ENCODE measurements at regions not wholly inside any gene's neighbourhood (a gene's known extent, or its start where the extent isn't known, plus 50 kb on each side); places are given as distances from the start of the nearest gene placed in this dataset.

DNA sequence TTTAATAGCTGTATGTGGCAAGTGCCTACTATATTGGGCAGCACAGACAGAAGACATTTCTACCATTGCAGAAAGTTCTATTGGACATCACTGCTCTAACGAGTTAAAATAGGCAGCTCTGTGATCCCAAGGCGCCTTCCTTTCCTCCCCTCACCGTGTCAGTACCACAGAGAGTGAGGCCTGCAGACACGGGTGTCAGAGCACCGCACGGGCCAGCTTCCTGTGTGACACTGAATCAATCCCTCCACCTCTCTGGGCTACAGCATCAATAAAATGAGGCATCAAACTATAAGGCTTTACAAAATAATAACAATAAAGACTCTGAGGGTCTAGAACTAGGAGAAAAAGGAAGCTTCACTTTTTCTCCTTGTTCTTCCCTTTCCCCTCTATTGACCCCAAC, 246.7 kb downstream of the FOXD2 start:
- no peak for TF ChIP-seq EZH2phosphoT487 (IDR thresholded peaks at IDR 0.05; ENCODE audit: borderline replicate concordance, low read length)
- TF ChIP-seq, protein P1, sequence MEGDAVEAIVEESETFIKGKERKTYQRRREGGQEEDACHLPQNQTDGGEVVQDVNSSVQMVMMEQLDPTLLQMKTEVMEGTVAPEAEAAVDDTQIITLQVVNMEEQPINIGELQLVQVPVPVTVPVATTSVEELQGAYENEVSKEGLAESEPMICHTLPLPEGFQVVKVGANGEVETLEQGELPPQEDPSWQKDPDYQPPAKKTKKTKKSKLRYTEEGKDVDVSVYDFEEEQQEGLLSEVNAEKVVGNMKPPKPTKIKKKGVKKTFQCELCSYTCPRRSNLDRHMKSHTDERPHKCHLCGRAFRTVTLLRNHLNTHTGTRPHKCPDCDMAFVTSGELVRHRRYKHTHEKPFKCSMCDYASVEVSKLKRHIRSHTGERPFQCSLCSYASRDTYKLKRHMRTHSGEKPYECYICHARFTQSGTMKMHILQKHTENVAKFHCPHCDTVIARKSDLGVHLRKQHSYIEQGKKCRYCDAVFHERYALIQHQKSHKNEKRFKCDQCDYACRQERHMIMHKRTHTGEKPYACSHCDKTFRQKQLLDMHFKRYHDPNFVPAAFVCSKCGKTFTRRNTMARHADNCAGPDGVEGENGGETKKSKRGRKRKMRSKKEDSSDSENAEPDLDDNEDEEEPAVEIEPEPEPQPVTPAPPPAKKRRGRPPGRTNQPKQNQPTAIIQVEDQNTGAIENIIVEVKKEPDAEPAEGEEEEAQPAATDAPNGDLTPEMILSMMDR (conservative IDR thresholded peaks at IDR 0.05; ENCODE audit: low read depth, low read length) = no peak
